K562 (cell line): ENCODE measurements at regions not wholly inside any gene's neighbourhood (a gene's known extent, or its start where the extent isn't known, plus 50 kb on each side); places are given as distances from the start of the nearest gene placed in this dataset.

Experiments used
- HCFC1 ChIP-seq: IDR thresholded peaks from 2 replicates; pipeline ENCODE4 v1.6.1; 2012; ENCODE audit warnings: low read depth, low read length, improper control_type of control experiment
- NEUROD1 ChIP-seq: fragments of 150-350 bp; IDR thresholded peaks from 2 replicates; pipeline ENCODE4 v1.6.1; 2014; ENCODE audit warnings: borderline replicate concordance, low read length, low read depth; ENCODE audit not compliant: partially characterized antibody
- SMARCC2 ChIP-seq: fragments of 450-650 bp; IDR thresholded peaks from 2 replicates; pipeline ENCODE4 v1.6.1; 2017; ENCODE audit warnings: antibody characterized with exemption, moderate library complexity, mild to moderate bottlenecking, low read depth
- TF ChIP-seq, protein P1 (sequence below): sonication (generic); formaldehyde crosslinking; IDR thresholded peaks from 2 replicates; pipeline ENCODE4 v1.5.0; 2020; ENCODE audit warnings: missing genetic modification reagents

DNA sequence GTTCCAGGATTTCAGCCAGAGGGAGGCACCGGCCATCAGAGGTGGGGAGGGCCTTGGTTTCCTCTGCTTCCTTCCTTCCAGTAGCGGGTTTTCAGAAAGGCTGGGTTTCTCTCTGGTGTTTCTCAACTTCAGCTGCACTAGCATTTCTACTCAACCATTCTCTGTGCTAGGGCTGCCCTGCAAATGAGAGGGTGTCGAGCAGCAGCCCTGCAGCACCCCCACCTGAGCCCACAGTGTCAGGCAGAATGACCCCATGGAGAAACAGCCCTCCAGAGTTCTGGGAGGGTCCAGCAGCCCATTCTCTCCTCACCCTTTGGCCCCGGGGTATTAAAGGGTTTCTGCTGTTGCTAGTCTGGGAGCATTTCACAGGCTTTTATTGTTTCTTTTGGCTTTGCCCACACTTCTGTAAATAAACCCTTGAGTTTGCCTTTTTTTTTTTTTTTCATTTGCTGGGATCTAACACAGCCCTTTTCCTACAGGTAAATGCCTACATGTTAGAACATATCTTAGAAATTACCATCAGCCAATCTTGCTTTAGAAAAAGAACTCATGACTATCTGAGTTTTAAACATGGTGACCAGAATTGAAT, 151.5 kb upstream of the VIPR2 start:
- TF ChIP-seq, protein P1, sequence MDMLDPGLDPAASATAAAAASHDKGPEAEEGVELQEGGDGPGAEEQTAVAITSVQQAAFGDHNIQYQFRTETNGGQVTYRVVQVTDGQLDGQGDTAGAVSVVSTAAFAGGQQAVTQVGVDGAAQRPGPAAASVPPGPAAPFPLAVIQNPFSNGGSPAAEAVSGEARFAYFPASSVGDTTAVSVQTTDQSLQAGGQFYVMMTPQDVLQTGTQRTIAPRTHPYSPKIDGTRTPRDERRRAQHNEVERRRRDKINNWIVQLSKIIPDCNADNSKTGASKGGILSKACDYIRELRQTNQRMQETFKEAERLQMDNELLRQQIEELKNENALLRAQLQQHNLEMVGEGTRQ: no peak
- TF ChIP-seq HCFC1 (no peak), SMARCC2 (no peak), NEUROD1 (no peak)
